ENCODE measurements at regions not wholly inside any gene's neighbourhood (a gene's known extent, or its start where the extent isn't known, plus 50 kb on each side); places are given as distances from the start of the nearest gene placed in this dataset.

GRCh38 chr2:71896385-71897136 lies 251.1 kb downstream of the CYP26B1 start:
- no peak for TF ChIP-seq CTCF (conservative IDR thresholded peaks at IDR 0.05)
- no peak for TF ChIP-seq EZH2 (IDR thresholded peaks at IDR 0.05; ENCODE audit: low read depth)

Measured in PC-9 (cell line).